ENCODE measurements at regions not wholly inside any gene's neighbourhood (a gene's known extent, or its start where the extent isn't known, plus 50 kb on each side); places are given as distances from the start of the nearest gene placed in this dataset.

DNA sequence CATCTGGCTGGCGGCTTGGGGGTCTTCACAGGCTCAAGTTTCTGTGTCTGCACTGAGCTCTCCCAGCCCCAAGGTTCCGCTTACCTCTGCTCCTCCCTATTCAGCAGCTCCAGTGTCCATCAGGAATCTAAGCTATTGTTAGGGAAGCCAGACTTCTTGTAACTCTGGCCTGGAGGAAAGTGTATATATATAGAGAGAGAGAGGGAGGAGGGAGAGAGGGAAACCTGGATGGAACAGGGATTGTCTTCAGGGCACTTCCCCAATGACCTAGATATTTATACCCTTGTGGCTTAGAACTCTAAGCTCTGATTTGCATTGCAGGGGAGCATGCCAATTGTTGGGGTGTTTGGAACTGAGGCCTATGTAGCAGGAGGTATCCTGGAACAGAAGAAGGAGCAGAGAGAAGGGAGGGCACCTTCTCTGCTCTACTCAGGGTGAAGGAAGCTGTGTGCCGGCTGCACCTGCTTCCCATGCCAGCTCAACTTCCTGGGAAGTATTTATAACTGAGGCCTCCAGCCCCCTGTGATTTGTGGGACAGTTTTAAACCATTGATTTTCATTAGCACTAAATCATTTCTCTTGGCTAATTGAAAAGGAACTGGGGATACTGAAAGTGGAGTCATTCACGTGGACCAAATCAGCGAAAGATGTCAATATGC is 70.9 kb downstream of the NAV1 start:
- no peak overlapping the region for H3K4me3 ChIP-seq (ENCODE audit: control insufficient read depth, low read depth, low read length)
- DNase-seq (ENCODE audit: low read depth), result no peak
- TF ChIP-seq CTCF (conservative IDR thresholded peaks at IDR 0.05; ENCODE audit: control insufficient read depth, insufficient read depth, low read depth, low read length), result no peak

GRCh38 chr1:201610858-201611257 is 71.9 kb downstream of the NAV1 start:
- no peak for TF ChIP-seq CTCF (conservative IDR thresholded peaks at IDR 0.05; ENCODE audit: control insufficient read depth, insufficient read depth, low read depth, low read length)
- H3K4me3 ChIP-seq (ENCODE audit: control insufficient read depth, low read depth, low read length), result no peak overlapping the region
- DNase-seq (ENCODE audit: low read depth), result no peak

GRCh38 chr1:201612645-201613044 is 73.7 kb downstream of the NAV1 start:
- no peak for DNase-seq (ENCODE audit: low read depth)
- no peak for TF ChIP-seq CTCF (conservative IDR thresholded peaks at IDR 0.05; ENCODE audit: control insufficient read depth, insufficient read depth, low read depth, low read length)
- no peak overlapping the region for H3K4me3 ChIP-seq (ENCODE audit: control insufficient read depth, low read depth, low read length)

DNA sequence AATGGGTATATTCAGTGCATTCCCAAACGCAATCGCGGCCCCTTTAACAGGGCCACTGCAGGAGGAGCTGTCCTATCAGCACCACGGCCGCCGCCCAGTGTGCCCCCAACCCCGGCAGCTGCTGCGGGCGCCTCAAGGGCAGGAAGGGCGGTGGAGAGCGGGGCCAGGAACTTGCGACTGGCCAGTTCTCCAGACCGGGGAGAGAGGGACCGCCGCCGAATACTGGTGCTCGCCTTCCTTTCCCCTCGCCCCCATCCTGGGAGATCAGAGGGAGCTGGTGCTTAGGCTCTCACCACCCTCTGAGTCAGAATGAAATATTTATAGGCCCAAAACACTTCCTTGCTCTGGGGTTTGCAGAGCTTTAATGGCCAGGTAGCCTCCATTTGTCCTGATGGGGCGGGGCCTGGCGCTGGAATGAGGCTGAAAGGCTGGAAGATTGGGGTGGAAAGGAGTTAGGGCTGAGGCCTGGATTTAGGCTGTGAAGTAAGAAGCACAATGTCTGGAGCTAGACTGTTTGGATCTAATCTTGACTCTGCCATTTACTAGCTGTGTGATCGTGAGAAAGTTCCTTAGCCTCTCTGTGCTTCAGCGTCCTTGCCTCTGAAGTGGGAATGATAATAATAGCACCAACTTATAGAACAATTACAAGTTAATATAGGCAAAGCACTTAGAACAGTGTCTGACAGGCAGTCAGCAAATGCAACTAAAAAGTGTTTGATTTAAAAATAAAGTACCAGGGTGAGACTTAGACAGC is 75.5 kb downstream of the NAV1 start:
- no peak overlapping the region for H3K4me3 ChIP-seq (ENCODE audit: control insufficient read depth, low read depth, low read length)
- no peak for DNase-seq (ENCODE audit: low read depth)
- TF ChIP-seq CTCF (conservative IDR thresholded peaks at IDR 0.05; ENCODE audit: control insufficient read depth, insufficient read depth, low read depth, low read length), result no peak

DNA sequence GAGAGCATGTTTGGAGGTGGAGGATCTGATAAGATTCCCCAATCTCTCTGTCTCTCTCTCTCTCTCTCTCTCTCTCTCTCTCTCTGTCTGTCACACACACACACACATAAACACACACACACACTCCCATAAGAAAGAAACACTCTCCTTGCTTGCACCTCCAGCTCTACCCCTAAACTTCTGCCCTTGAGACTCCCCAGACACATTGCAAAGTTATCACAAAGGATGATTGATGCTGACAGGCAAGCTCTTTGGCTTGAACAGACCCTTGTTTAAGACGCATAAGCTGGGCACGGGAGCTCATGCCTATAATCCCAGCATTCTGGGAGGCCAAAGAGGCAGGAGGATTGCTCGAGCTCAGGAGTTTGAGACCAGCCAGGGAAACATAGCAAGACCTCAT is 78.2 kb downstream of the NAV1 start:
- H3K4me3 ChIP-seq (ENCODE audit: control insufficient read depth, low read depth, low read length), result no peak overlapping the region
- no peak for DNase-seq (ENCODE audit: low read depth)
- TF ChIP-seq CTCF (conservative IDR thresholded peaks at IDR 0.05; ENCODE audit: control insufficient read depth, insufficient read depth, low read depth, low read length), result no peak

DNA sequence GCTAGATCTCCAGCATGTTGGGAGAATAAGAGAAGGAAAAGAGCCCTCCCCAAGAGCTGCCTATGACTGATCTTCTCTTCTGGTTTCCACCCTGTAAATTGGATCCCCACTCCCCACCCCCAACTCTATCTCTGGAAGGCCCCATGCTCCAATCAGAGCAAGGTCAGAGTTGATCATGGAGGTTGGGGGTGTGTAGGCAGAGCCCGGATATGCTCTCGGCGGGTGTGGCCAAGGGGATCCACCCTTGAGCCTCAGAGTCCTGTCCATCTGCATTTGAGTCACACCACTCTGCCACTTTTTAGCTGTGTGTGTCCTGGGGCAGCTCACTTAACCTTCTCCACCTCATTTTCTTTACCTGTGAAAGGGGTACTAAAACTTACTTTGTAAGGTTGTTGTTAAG is 79.5 kb downstream of the NAV1 start:
- no peak for DNase-seq (ENCODE audit: low read depth)
- TF ChIP-seq CTCF (conservative IDR thresholded peaks at IDR 0.05; ENCODE audit: control insufficient read depth, insufficient read depth, low read depth, low read length), result no peak
- no peak overlapping the region for H3K4me3 ChIP-seq (ENCODE audit: control insufficient read depth, low read depth, low read length)
